Hippocampal formation (tissue), 2 donors: ENCODE measurements at regions not wholly inside any gene's neighbourhood (a gene's known extent, or its start where the extent isn't known, plus 50 kb on each side); places are given as distances from the start of the nearest gene placed in this dataset.

Source experiments
- DNase-seq, 2 donors: peaks; one replicate each; lab custom pipeline; 2025; lab: John Stamatoyannopoulos, UW

GRCh38 chr13:75050419-75051046, 431.4 kb downstream of the TBC1D4 start:
- no peak for DNase-seq

- DNase-seq, result no peak
These were observed 432.1 kb downstream of the TBC1D4 start for GRCh38 chr13:75049735-75050335.

- DNase-seq, result no peak
These were observed 439.2 kb downstream of the TBC1D4 start for GRCh38 chr13:75042807-75043206.

GRCh38 chr13:75038393-75039113, 443.4 kb downstream of the TBC1D4 start:
- no peak for DNase-seq

- no peak for DNase-seq
These were observed 456.0 kb downstream of the TBC1D4 start for GRCh38 chr13:75025956-75026355.

- no peak for DNase-seq
These were observed 457.4 kb downstream of the TBC1D4 start for GRCh38 chr13:75024602-75025001.

GRCh38 chr13:75023609-75024008, 458.4 kb downstream of the TBC1D4 start:
- DNase-seq, result no peak

- no peak for DNase-seq
These were observed 460.8 kb downstream of the TBC1D4 start for GRCh38 chr13:75021151-75021550.

- DNase-seq, result no peak
These were observed 465.7 kb downstream of the TBC1D4 start for GRCh38 chr13:75016225-75016624.

GRCh38 chr13:75013818-75014217, 468.2 kb downstream of the TBC1D4 start:
- no peak for DNase-seq

- DNase-seq, result no peak
These were observed 471.0 kb downstream of the TBC1D4 start for GRCh38 chr13:75010941-75011340.

GRCh38 chr13:75008926-75009325, 473.0 kb downstream of the TBC1D4 start:
- no peak for DNase-seq

GRCh38 chr13:74990992-74991391, 491.0 kb downstream of the TBC1D4 start:
- no peak for DNase-seq

- DNase-seq, result no peak
These were observed 494.8 kb downstream of the TBC1D4 start for GRCh38 chr13:74987124-74987690.

GRCh38 chr13:74986609-74987008, 495.4 kb downstream of the TBC1D4 start:
- DNase-seq, result no peak

- no peak for DNase-seq
These were observed 502.3 kb downstream of the TBC1D4 start for GRCh38 chr13:74979703-74980102.

- no peak for DNase-seq
These were observed 503.4 kb downstream of the TBC1D4 start for GRCh38 chr13:74978591-74978990.

GRCh38 chr13:74977498-74977897, 504.5 kb downstream of the TBC1D4 start:
- DNase-seq, result peak in 1 of 2 donors; percentile 10

GRCh38 chr13:74975111-74975510, 506.9 kb downstream of the TBC1D4 start:
- no peak for DNase-seq

- no peak for DNase-seq
These were observed 507.8 kb downstream of the TBC1D4 start for GRCh38 chr13:74973935-74974879.

GRCh38 chr13:74969419-74969818, 512.5 kb downstream of the TBC1D4 start:
- DNase-seq, result no peak
